SK-N-MC (cell line): ENCODE measurements at regions not wholly inside any gene's neighbourhood (a gene's known extent, or its start where the extent isn't known, plus 50 kb on each side); places are given as distances from the start of the nearest gene placed in this dataset.
A peak's percentile ranks its signal among the peaks of the same experiment; 100 is the strongest.

Source experiments
- DNase-seq: peaks from one replicate; pipeline ENCODE4 v3.0.0-alpha.2; 2011; ENCODE audit warnings: low read depth, low spot score
- H3K27ac ChIP-seq: fragments of 200-600 bp; sonication (generic); 2 replicates; pipeline ENCODE4 v1.5.1; 2016; ENCODE audit warnings: mixed run types
- H3K36me3 ChIP-seq: fragments of 200-600 bp; sonication (generic); 2 replicates; pipeline ENCODE4 v1.6.1; 2017; ENCODE audit warnings: antibody characterized with exemption, low read length, mixed read lengths; ENCODE audit not compliant: insufficient read depth
- H3K4me3 ChIP-seq: fragments of 200-600 bp; sonication (generic); 2 replicates; pipeline ENCODE4 v1.5.1; 2016
- H3K9ac ChIP-seq: fragments of 200-600 bp; sonication (generic); 2 replicates; pipeline ENCODE4 v1.8.0; 2017; ENCODE audit warnings: mixed run types, mixed read lengths; ENCODE audit not compliant: insufficient read length
- H3K9me3 ChIP-seq: fragments of 200-600 bp; sonication (generic); 2 replicates; pipeline ENCODE4 v1.6.1; 2017; ENCODE audit warnings: low read depth, mild to moderate bottlenecking, antibody characterized with exemption, low read length, moderate library complexity, mixed read lengths
- EZH2 ChIP-seq: fragments of 200-600 bp; sonication (generic); IDR thresholded peaks from one replicate; pipeline ENCODE4 v1.6.1; 2017; ENCODE audit warnings: antibody characterized with exemption
- FOXP2 ChIP-seq: optimal IDR thresholded peaks from 2 replicates; pipeline ENCODE3; 2011; ENCODE audit warnings: mild to moderate bottlenecking, moderate library complexity; ENCODE audit not compliant: insufficient read depth; ENCODE audit errors: extremely low read length, control extremely low read depth
- POLR2AphosphoS5 ChIP-seq: IDR thresholded peaks from 2 replicates; pipeline ENCODE4 v1.6.1; 2012; ENCODE audit warnings: mild to moderate bottlenecking, low read depth, low read length, borderline replicate concordance

DNA sequence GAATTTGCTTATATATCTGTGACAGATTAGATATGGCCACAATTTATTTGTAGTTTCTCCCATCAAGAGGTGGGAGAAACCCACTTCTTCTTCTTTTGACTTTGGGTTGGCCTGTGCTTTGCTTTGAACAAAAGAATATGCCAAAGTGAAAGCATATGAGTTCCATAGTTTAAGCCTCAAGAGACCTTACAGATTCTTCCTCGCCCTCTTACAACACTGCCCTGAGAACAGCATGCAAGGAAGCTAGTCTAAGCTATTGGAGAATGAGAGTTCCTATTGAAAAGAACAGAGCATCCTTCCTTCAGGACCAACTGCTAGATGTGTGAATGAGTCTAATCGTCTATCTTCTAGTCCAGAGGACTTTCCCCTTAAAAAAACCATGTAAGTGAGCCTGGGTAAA lies 394.8 kb downstream of the TUSC7 start:
- no peak for DNase-seq
- H3K27ac ChIP-seq, result no peak overlapping the region
- H3K36me3 ChIP-seq, result no peaks in the 10 kb centered on the region
- no peak overlapping the region for H3K9ac ChIP-seq
- TF ChIP-seq POLR2AphosphoS5, result no peak
- TF ChIP-seq EZH2, result no peak
- no peak for TF ChIP-seq FOXP2
- H3K9me3 ChIP-seq, result no peaks in the 10 kb centered on the region
- H3K4me3 ChIP-seq, result no peak overlapping the region

DNA sequence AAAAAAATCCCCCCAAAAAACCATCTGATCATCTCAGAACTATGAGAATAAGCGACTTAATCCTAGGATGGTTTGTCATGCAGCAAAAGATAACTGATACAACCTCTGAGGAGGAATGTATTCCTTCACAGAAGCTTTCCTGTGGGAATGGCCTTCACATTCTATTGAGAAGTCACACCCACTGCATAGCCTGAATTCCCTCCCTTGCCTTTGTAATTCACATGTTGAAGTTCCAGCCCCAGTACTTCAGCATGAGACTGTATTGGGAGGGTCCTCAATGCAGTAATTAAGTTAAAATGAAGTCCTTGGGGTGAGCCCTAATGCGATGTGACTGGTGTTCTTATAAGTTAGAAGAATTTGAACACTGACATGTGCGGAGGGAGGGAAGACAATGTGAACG lies 395.2 kb downstream of the TUSC7 start:
- Histone ChIP-seq H3K9ac (no peak overlapping the region), H3K27ac (no peak overlapping the region), H3K36me3 (no peaks in the 10 kb centered on the region), H3K4me3 (no peak overlapping the region), H3K9me3 (no peaks in the 10 kb centered on the region)
- no peak for DNase-seq
- TF ChIP-seq POLR2AphosphoS5, result no peak
- no peak for TF ChIP-seq FOXP2
- no peak for TF ChIP-seq EZH2

DNA sequence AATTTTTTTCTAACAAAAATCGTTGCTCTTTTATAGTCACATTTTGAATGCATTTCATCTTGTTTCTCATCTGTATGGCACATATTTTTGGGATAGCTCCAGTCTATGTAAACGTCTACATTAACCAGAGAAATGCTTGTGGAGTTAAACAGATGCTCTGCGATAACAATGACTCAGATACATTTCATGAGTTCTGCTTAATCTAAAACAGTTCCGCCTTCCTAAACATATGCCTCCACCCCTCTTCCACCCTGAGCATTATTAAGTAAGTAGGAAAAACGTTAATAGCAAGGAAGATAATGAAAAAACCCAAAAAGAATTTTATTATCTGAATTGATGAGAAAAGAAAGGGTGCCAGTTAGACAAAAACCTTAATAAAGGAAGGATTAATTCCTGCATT lies 396.1 kb downstream of the TUSC7 start:
- H3K9me3 ChIP-seq, result no peaks in the 10 kb centered on the region
- H3K36me3 ChIP-seq, result no peaks in the 10 kb centered on the region
- H3K27ac ChIP-seq, result peak overlapping the region; percentile 73
- H3K4me3 ChIP-seq, result peak overlapping the region; percentile 32; the same call in 1 of the 2 replicates
- no peak for TF ChIP-seq POLR2AphosphoS5
- no peak for TF ChIP-seq FOXP2
- TF ChIP-seq EZH2, result no peak
- H3K9ac ChIP-seq, result no peak overlapping the region
- DNase-seq, result no peak

DNA sequence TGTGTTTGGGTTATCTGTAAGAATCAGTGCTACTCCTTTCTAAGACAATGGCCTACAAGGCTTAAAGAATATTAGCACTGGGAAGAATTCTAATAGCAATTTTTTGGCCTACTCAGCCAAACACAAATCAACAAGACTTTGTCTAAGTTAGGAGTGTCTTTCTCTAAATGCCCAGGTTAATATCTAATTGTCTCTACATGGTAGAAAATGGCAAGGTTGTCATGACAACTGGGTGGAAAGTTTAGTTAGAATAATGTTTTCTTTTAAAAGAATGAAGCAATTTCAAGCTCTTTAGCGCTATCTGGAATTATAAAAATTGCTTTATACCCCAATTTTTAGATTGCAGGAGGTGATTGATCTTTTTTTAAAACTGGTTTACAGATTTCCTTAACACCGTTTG lies 396.8 kb downstream of the TUSC7 start:
- H3K9me3 ChIP-seq, result no peaks in the 10 kb centered on the region
- H3K36me3 ChIP-seq, result no peaks in the 10 kb centered on the region
- H3K4me3 ChIP-seq, result no peak overlapping the region
- no peak overlapping the region for H3K9ac ChIP-seq
- TF ChIP-seq EZH2, result no peak
- no peak for TF ChIP-seq FOXP2
- no peak for TF ChIP-seq POLR2AphosphoS5
- no peak for DNase-seq
- peak overlapping the region; percentile 73 for H3K27ac ChIP-seq

DNA sequence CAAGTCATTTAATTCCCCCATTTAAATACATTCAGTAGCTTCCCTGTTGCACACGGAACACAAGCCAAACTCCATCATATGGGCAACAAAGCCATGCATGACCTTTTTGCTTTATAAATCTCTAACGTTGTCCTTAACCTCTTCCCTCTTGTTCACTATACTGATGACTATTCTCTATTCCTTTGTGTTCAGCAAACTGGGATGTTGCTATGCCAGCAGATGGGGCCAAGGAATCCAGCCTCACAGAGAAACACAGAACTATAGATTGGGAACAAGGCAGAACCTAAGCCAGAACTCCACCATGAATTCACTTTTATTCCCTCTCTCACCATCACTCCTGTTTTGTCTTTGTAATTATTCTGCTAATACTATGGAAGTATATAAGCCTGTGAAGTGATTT lies 398.4 kb downstream of the TUSC7 start:
- DNase-seq, result no peak
- Histone ChIP-seq H3K27ac (no peak overlapping the region), H3K9me3 (no peaks in the 10 kb centered on the region), H3K36me3 (no peaks in the 10 kb centered on the region), H3K4me3 (no peak overlapping the region), H3K9ac (no peak overlapping the region)
- TF ChIP-seq POLR2AphosphoS5 (no peak), FOXP2 (no peak)

DNA sequence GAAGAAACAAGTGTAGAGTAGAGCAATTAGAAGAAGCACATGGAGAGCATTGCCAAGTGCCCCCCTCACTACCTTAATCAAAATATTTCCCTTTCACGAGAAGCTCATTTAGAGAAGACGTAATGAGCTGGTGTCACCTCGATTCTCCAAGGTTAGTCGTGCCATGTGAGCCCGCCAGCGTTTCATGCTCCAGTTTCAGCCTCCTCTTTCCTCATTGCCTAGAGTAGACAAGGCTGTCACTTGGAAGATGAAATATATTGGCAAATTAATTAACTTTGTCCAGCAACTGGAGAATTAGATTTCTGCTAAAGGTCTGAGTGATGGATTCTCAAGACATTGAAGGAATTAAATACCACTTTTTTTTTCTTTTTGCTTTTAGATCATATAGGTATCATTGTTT lies 399.6 kb downstream of the TUSC7 start:
- no peak for DNase-seq
- Histone ChIP-seq H3K36me3 (no peaks in the 10 kb centered on the region), H3K9ac (no peak overlapping the region), H3K27ac (no peak overlapping the region), H3K4me3 (no peak overlapping the region), H3K9me3 (no peaks in the 10 kb centered on the region)
- TF ChIP-seq FOXP2 (no peak), EZH2 (no peak), POLR2AphosphoS5 (no peak)

DNA sequence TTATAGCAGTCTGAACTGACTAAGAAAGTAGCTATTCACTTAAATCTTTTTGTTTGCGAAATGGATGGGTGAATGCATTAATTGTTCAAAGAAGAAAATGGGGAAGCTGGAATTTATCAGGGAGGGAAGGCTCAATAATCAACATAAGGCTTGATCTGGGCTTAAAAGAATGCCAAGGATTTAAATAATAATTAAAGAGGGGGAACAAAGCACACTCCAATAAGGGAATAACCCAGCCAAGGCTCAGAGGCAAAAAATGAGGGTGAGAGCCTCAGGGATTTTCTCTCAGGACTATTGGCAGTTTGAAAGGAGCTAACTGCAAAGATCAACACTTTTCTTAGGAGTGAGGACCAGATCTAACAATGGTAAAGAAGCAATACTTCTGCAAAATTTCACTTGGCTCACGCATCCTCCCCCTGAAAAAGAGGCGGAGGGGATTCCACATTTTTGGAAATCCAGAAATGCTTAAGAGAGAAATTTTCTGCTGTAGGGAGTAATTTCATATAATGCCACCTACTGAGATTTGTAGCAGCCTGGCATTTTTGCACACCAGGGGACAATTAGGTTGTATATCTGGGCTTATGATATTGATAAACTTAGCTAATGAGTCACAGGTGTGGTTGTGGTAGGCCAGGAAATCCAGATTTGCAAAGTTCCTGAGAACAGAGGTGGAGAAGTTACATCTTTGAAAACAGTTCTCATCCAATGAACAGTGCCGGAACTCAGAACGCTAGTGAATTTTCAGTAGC lies 405.1 kb downstream of the TUSC7 start:
- no peaks in the 10 kb centered on the region for H3K36me3 ChIP-seq
- H3K9me3 ChIP-seq, result no peaks in the 10 kb centered on the region
- H3K27ac ChIP-seq, result peak overlapping the region; percentile 98
- peak overlapping the region; percentile 52 for H3K9ac ChIP-seq
- TF ChIP-seq POLR2AphosphoS5 (peak; percentile 31; the same call in 1 of the 2 replicates), EZH2 (no peak)
- H3K4me3 ChIP-seq, result peak overlapping the region; percentile 70
- peak; percentile 76 for DNase-seq

DNA sequence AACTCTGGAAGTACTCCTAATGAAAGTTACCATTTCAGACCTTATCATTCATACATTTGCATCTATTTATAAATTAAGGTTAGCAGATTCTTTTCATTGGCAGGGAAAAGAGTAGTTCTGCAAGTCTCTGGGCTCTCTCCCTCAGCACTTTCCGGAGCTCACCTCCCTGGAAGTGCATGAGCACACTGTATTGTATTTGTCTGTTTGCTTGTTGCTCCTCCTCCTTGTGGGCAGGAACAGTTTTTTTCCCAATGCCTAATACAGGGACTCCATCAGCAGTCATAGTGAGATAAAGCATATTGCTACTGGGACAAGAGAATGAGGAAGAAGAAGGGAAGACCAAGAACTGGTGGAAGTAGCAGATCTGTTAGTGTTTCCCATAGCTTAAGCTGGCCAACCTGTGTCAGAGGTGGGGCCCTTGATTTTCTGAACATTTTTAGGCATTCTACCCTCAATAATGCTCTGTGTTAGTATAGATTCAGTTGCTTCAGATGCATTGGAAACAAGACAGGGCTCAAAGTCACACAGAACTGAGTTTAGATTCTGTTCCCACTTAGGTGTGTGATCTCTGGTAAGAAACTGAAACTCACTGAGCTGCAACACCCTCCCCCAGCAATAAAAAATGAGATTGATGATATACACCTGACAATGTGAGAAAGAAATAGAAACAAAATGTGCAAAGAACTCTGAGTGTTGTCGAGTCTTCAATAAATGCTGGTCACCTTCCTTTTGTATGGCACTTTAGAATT lies 407.8 kb downstream of the TUSC7 start:
- no peak for TF ChIP-seq EZH2
- TF ChIP-seq FOXP2, result no peak
- TF ChIP-seq POLR2AphosphoS5, result no peak
- Histone ChIP-seq H3K36me3 (no peaks in the 10 kb centered on the region), H3K9ac (no peak overlapping the region), H3K4me3 (no peak overlapping the region), H3K27ac (0 out of 2 replicates have a peak overlapping the region, but pooled peaks have one; percentile 98), H3K9me3 (no peaks in the 10 kb centered on the region)
- DNase-seq, result no peak
